ENCODE measurements at regions not wholly inside any gene's neighbourhood (a gene's known extent, or its start where the extent isn't known, plus 50 kb on each side); places are given as distances from the start of the nearest gene placed in this dataset.
A peak's percentile ranks its signal among the peaks of the same experiment; 100 is the strongest.

GRCh38 chr1:208581667-208582066 lies 337.5 kb upstream of the PLXNA2 start:
- H3K4me3 ChIP-seq (replicated peaks; ENCODE audit: low read depth, low read length): no peak overlapping the region
- no peak for DNase-seq (ENCODE audit: low read depth)
- TF ChIP-seq CTCF (IDR thresholded peaks at IDR 0.05; ENCODE audit: low read length, missing control alignments): no peak

- no peak for TF ChIP-seq CTCF (IDR thresholded peaks at IDR 0.05; ENCODE audit: low read length, missing control alignments)
- H3K4me3 ChIP-seq (replicated peaks; ENCODE audit: low read depth, low read length): no peak overlapping the region
- no peak for DNase-seq (ENCODE audit: low read depth)
These were observed 340.1 kb upstream of the PLXNA2 start for GRCh38 chr1:208584167-208584755.

GRCh38 chr1:208587110-208587509 lies 342.9 kb upstream of the PLXNA2 start:
- no peak for DNase-seq (ENCODE audit: low read depth)
- no peak overlapping the region for H3K4me3 ChIP-seq (replicated peaks; ENCODE audit: low read depth, low read length)
- TF ChIP-seq CTCF (IDR thresholded peaks at IDR 0.05; ENCODE audit: low read length, missing control alignments): no peak

GRCh38 chr1:208593306-208594006 lies 349.3 kb upstream of the PLXNA2 start:
- no peak overlapping the region for H3K4me3 ChIP-seq (replicated peaks; ENCODE audit: low read depth, low read length)
- TF ChIP-seq CTCF (IDR thresholded peaks at IDR 0.05; ENCODE audit: low read length, missing control alignments): no peak
- DNase-seq (ENCODE audit: low read depth): no peak

GRCh38 chr1:208595236-208595635 lies 351.1 kb upstream of the PLXNA2 start:
- no peak for TF ChIP-seq CTCF (IDR thresholded peaks at IDR 0.05; ENCODE audit: low read length, missing control alignments)
- no peak for DNase-seq (ENCODE audit: low read depth)
- H3K4me3 ChIP-seq (replicated peaks; ENCODE audit: low read depth, low read length): no peak overlapping the region

- H3K4me3 ChIP-seq (replicated peaks; ENCODE audit: low read depth, low read length): no peak overlapping the region
- DNase-seq (ENCODE audit: low read depth): peak; percentile 13
- TF ChIP-seq CTCF (IDR thresholded peaks at IDR 0.05; ENCODE audit: low read length, missing control alignments): no peak
These were observed 351.6 kb upstream of the PLXNA2 start for GRCh38 chr1:208595745-208596144.

GRCh38 chr1:208597571-208597970 lies 353.4 kb upstream of the PLXNA2 start:
- no peak for TF ChIP-seq CTCF (IDR thresholded peaks at IDR 0.05; ENCODE audit: low read length, missing control alignments)
- H3K4me3 ChIP-seq (replicated peaks; ENCODE audit: low read depth, low read length): no peak overlapping the region
- no peak for DNase-seq (ENCODE audit: low read depth)

Data from fibroblast of pulmonary artery (primary cell).